GM19099 (cell line): ENCODE measurements at regions not wholly inside any gene's neighbourhood (a gene's known extent, or its start where the extent isn't known, plus 50 kb on each side); places are given as distances from the start of the nearest gene placed in this dataset.

Experiments
- POLR2A ChIP-seq: IDR thresholded peaks from 3 replicates; pipeline ENCODE4 v1.6.1; 2011; ENCODE audit warnings: low read depth; ENCODE audit not compliant: insufficient read length; ENCODE audit errors: extremely low read depth

- no peak for TF ChIP-seq POLR2A
These were observed 672.7 kb downstream of the ZEB2 start for GRCh38 chr2:143847257-143847656.

GRCh38 chr2:143844986-143845385 is 674.9 kb downstream of the ZEB2 start:
- no peak for TF ChIP-seq POLR2A

GRCh38 chr2:143843686-143844085 is 676.2 kb downstream of the ZEB2 start:
- no peak for TF ChIP-seq POLR2A

- TF ChIP-seq POLR2A, result no peak
These were observed 677.1 kb downstream of the ZEB2 start for GRCh38 chr2:143842836-143843235.

- TF ChIP-seq POLR2A, result no peak
These were observed 678.0 kb downstream of the ZEB2 start for GRCh38 chr2:143841935-143842334.

GRCh38 chr2:143840601-143841000 is 679.3 kb downstream of the ZEB2 start:
- no peak for TF ChIP-seq POLR2A

- no peak for TF ChIP-seq POLR2A
These were observed 679.7 kb downstream of the ZEB2 start for GRCh38 chr2:143840194-143840593.

- no peak for TF ChIP-seq POLR2A
These were observed 680.5 kb downstream of the ZEB2 start for GRCh38 chr2:143839456-143839855.

GRCh38 chr2:143835481-143835880 is 684.4 kb downstream of the ZEB2 start:
- no peak for TF ChIP-seq POLR2A

- no peak for TF ChIP-seq POLR2A
These were observed 686.8 kb downstream of the ZEB2 start for GRCh38 chr2:143833015-143833660.

GRCh38 chr2:143830476-143830875 is 689.4 kb downstream of the ZEB2 start:
- no peak for TF ChIP-seq POLR2A

- no peak for TF ChIP-seq POLR2A
These were observed 691.0 kb downstream of the ZEB2 start for GRCh38 chr2:143828763-143829537.

GRCh38 chr2:143824791-143825190 is 695.1 kb downstream of the ZEB2 start:
- TF ChIP-seq POLR2A, result no peak

- no peak for TF ChIP-seq POLR2A
These were observed 694.7 kb downstream of the ARHGAP15 start for GRCh38 chr2:143823876-143824275.

GRCh38 chr2:143823296-143823695 is 694.1 kb downstream of the ARHGAP15 start:
- TF ChIP-seq POLR2A, result no peak

GRCh38 chr2:143822736-143823135 is 693.5 kb downstream of the ARHGAP15 start:
- no peak for TF ChIP-seq POLR2A
